Hippocampal formation (tissue), 2 donors: ENCODE measurements at regions not wholly inside any gene's neighbourhood (a gene's known extent, or its start where the extent isn't known, plus 50 kb on each side); places are given as distances from the start of the nearest gene placed in this dataset.
"Not testable (repeated sequence)": the region's sequence is repeated elsewhere in the genome, so short reads cannot be mapped to it uniquely, and the experiment has no call there.

Source experiments
- DNase-seq, 2 donors: peaks; one replicate each; lab custom pipeline; 2025; lab: John Stamatoyannopoulos, UW

- no peak for DNase-seq
Observed at GRCh38 chr14:89490466-89490865, 73.4 kb upstream of the FOXN3 start.

- DNase-seq = no peak
Observed at GRCh38 chr14:89489761-89490437, 72.9 kb upstream of the FOXN3 start.

GRCh38 chr14:89486961-89487360 lies 69.9 kb upstream of the FOXN3 start:
- no peak for DNase-seq

- no peak for DNase-seq
Observed at GRCh38 chr14:89486505-89486904, 69.5 kb upstream of the FOXN3 start.

GRCh38 chr14:89485264-89485663 lies 68.2 kb upstream of the FOXN3 start:
- DNase-seq = no peak

- DNase-seq = no peak
Observed at GRCh38 chr14:89484051-89484844, 67.2 kb upstream of the FOXN3 start.

- DNase-seq = no peak
Observed at GRCh38 chr14:89481196-89481595, 64.2 kb upstream of the FOXN3 start.

- no peak for DNase-seq
Observed at GRCh38 chr14:89480278-89480677, 63.2 kb upstream of the FOXN3 start.

- DNase-seq = no peak
Observed at GRCh38 chr14:89479802-89480201, 62.8 kb upstream of the FOXN3 start.

- DNase-seq = peak in 1 of 2 donors; percentile 9
Observed at GRCh38 chr14:89477391-89477790, 60.4 kb upstream of the FOXN3 start.

GRCh38 chr14:89476354-89476896 lies 59.4 kb upstream of the FOXN3 start:
- no peak for DNase-seq

- DNase-seq = no peak
Observed at GRCh38 chr14:89474464-89474863, 57.4 kb upstream of the FOXN3 start.

GRCh38 chr14:89473989-89474388 lies 57.0 kb upstream of the FOXN3 start:
- no peak for DNase-seq

GRCh38 chr14:89473569-89473968 lies 56.5 kb upstream of the FOXN3 start:
- no peak for DNase-seq

- no peak for DNase-seq
Observed at GRCh38 chr14:89470401-89470800, 53.4 kb upstream of the FOXN3 start.

- no peak for DNase-seq
Observed at GRCh38 chr14:89469210-89470198, 52.5 kb upstream of the FOXN3 start.

GRCh38 chr14:89468566-89468965 lies 51.5 kb upstream of the FOXN3 start:
- no peak for DNase-seq

- not testable (repeated sequence) for DNase-seq
Observed at GRCh38 chr14:89468030-89468429, 51.0 kb upstream of the FOXN3 start.

GRCh38 chr14:89466944-89467343 lies 49.9 kb upstream of the FOXN3 start:
- peak in 1 of 2 donors; percentile 16 for DNase-seq
